ENCODE measurements at regions not wholly inside any gene's neighbourhood (a gene's known extent, or its start where the extent isn't known, plus 50 kb on each side); places are given as distances from the start of the nearest gene placed in this dataset.

DNA sequence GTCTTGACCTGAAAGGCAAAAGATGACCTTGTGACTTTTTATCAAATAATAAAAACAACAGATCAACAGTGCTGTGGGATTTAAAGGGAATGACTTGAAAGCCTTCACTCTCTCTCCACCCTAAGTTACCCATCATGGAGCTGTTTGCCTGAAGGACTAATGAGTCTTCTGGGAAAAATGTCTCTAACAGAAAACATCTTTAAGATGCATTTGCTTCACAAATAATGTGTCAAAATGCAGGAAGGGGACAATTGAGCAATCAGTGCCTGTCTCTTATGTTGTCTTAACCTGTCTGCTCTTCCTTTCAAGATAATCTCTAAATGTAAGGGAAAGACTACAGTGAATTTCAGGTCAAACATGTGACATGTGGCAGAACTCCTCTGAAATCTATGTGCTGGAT lies 766.6 kb downstream of the PDHA2 start:
- TF ChIP-seq, protein P1, sequence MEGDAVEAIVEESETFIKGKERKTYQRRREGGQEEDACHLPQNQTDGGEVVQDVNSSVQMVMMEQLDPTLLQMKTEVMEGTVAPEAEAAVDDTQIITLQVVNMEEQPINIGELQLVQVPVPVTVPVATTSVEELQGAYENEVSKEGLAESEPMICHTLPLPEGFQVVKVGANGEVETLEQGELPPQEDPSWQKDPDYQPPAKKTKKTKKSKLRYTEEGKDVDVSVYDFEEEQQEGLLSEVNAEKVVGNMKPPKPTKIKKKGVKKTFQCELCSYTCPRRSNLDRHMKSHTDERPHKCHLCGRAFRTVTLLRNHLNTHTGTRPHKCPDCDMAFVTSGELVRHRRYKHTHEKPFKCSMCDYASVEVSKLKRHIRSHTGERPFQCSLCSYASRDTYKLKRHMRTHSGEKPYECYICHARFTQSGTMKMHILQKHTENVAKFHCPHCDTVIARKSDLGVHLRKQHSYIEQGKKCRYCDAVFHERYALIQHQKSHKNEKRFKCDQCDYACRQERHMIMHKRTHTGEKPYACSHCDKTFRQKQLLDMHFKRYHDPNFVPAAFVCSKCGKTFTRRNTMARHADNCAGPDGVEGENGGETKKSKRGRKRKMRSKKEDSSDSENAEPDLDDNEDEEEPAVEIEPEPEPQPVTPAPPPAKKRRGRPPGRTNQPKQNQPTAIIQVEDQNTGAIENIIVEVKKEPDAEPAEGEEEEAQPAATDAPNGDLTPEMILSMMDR (conservative IDR thresholded peaks at IDR 0.05), result no peak
- no peak for TF ChIP-seq ZFX (IDR thresholded peaks at IDR 0.05)
